Fibroblast of lung (primary cell): ENCODE measurements at regions not wholly inside any gene's neighbourhood (a gene's known extent, or its start where the extent isn't known, plus 50 kb on each side); places are given as distances from the start of the nearest gene placed in this dataset.

Source experiments
- DNase-seq, 2 donors: peaks; one replicate each; pipeline versions ENCODE4 v3.0.0 to v3.0.0-alpha.2; 2010; ENCODE audit warnings: low read depth in 2 of 2
- H2AFZ ChIP-seq: 2 replicates; pipeline ENCODE4 v1.5.1; 2012; ENCODE audit warnings: low read length, control low read depth, inconsistent platforms
- H3K27ac ChIP-seq: 2 replicates; pipeline ENCODE4 v1.5.1; 2011; ENCODE audit warnings: low read length, control low read depth; ENCODE audit not compliant: insufficient read depth
- H3K27me3 ChIP-seq: 2 replicates; pipeline ENCODE4 v1.5.1; 2011; ENCODE audit warnings: mild to moderate bottlenecking, low read length; ENCODE audit not compliant: control insufficient read depth, insufficient read depth
- H3K36me3 ChIP-seq: 2 replicates; pipeline ENCODE4 v1.5.1; 2011; ENCODE audit warnings: low read length; ENCODE audit not compliant: control insufficient read depth, insufficient read depth
- H3K4me1 ChIP-seq: 2 replicates; pipeline ENCODE4 v1.5.1; 2011; ENCODE audit warnings: low read length; ENCODE audit not compliant: control insufficient read depth, insufficient read depth; ENCODE audit errors: extremely low read depth
- H3K4me2 ChIP-seq: 2 replicates; pipeline ENCODE4 v1.5.1; 2011; ENCODE audit warnings: low read length, control low read depth; ENCODE audit not compliant: insufficient read depth; ENCODE audit errors: extremely low read depth
- H3K4me3 ChIP-seq, 4 experiments: fragments of 200-600 bp in 1 of 4; sonication (generic) in 1 of 4; replicated peaks in 1 of 4; 2 replicates each; pipeline ENCODE4 v1.5.1; 2011 to 2016; ENCODE audit warnings: low read length in 4 of 4, low read depth in 3 of 4, mild to moderate bottlenecking in 3 of 4, control low read depth in 2 of 4, inconsistent platforms in 1 of 4, mixed read lengths in 1 of 4; ENCODE audit not compliant: insufficient read depth in 1 of 4; ENCODE audit errors: control extremely low read depth in 1 of 4
- H3K79me2 ChIP-seq: 2 replicates; pipeline ENCODE4 v1.5.1; 2012; ENCODE audit warnings: mild to moderate bottlenecking, low read length, inconsistent platforms; ENCODE audit not compliant: control insufficient read depth, insufficient read depth
- H3K9ac ChIP-seq: 2 replicates; pipeline ENCODE4 v1.5.1; 2011; ENCODE audit warnings: mild to moderate bottlenecking, low read length, control low read depth; ENCODE audit not compliant: insufficient read depth
- H3K9me3 ChIP-seq: 2 replicates; pipeline ENCODE4 v1.5.1; 2012; ENCODE audit warnings: low read depth, low read length; ENCODE audit not compliant: control insufficient read depth, insufficient read depth
- H4K20me1 ChIP-seq: 2 replicates; pipeline ENCODE4 v1.5.1; 2011; ENCODE audit warnings: low read length; ENCODE audit not compliant: control insufficient read depth, insufficient read depth; ENCODE audit errors: extremely low read depth
- CTCF ChIP-seq, 2 donors: IDR thresholded peaks in 1 of 2; conservative IDR thresholded peaks in 1 of 2; 1 replicate in 1 of 2; 2 replicates in 1 of 2; pipeline ENCODE4 v1.5.1; 2011 to 2012; ENCODE audit warnings: low read length in 2 of 2, control low read depth in 1 of 2, inconsistent platforms in 1 of 2, low read depth in 1 of 2, mild to moderate bottlenecking in 1 of 2
- EZH2 ChIP-seq: IDR thresholded peaks from 2 replicates; pipeline ENCODE4 v1.5.1; 2012; ENCODE audit warnings: low read length, control low read depth, mild to moderate bottlenecking; ENCODE audit errors: missing control alignments

- H3K9me3 ChIP-seq: no peaks in the 10 kb centered on the region
- no peak overlapping the region for H2AFZ ChIP-seq
- no peak overlapping the region for H3K4me2 ChIP-seq
- no peaks in the 10 kb centered on the region for H3K36me3 ChIP-seq
- H3K4me3 ChIP-seq: no peak overlapping the region
- H3K4me1 ChIP-seq: no peaks in the 10 kb centered on the region
- H4K20me1 ChIP-seq: no peaks in the 10 kb centered on the region
- DNase-seq: no peak
- no peak overlapping the region for H3K9ac ChIP-seq
- TF ChIP-seq CTCF (conservative IDR thresholded peaks at IDR 0.05 in 1 of 2, IDR thresholded peaks at IDR 0.05 in 1 of 2; ENCODE audit: low read depth in 1 of 2, low read length in 2 of 2): no peak
- TF ChIP-seq EZH2: no peak
- H3K79me2 ChIP-seq: no peaks in the 10 kb centered on the region
- H3K27ac ChIP-seq: no peak overlapping the region
- no peaks in the 10 kb centered on the region for H3K27me3 ChIP-seq
Observed at GRCh38 chr21:18970416-18970815, 566.8 kb upstream of the TMPRSS15 start.

- no peak overlapping the region for H3K4me2 ChIP-seq
- no peak overlapping the region for H3K9ac ChIP-seq
- no peak overlapping the region for H3K4me3 ChIP-seq
- H3K4me1 ChIP-seq: no peaks in the 10 kb centered on the region
- H3K36me3 ChIP-seq: no peaks in the 10 kb centered on the region
- no peaks in the 10 kb centered on the region for H3K27me3 ChIP-seq
- H3K27ac ChIP-seq: no peak overlapping the region
- H2AFZ ChIP-seq: no peak overlapping the region
- no peak for DNase-seq
- no peaks in the 10 kb centered on the region for H3K79me2 ChIP-seq
- H3K9me3 ChIP-seq: no peaks in the 10 kb centered on the region
- H4K20me1 ChIP-seq: no peaks in the 10 kb centered on the region
- TF ChIP-seq EZH2 (no peak), CTCF (conservative IDR thresholded peaks at IDR 0.05 in 1 of 2, IDR thresholded peaks at IDR 0.05 in 1 of 2; ENCODE audit: low read depth in 1 of 2, low read length in 2 of 2) (no peak)
Observed at GRCh38 chr21:18970941-18971340, 567.4 kb upstream of the TMPRSS15 start.

GRCh38 chr21:18985584-18985983 lies 582.0 kb upstream of the TMPRSS15 start:
- H4K20me1 ChIP-seq: no peaks in the 10 kb centered on the region
- DNase-seq: no peak
- no peak overlapping the region for H3K4me3 ChIP-seq
- H3K27me3 ChIP-seq: no peaks in the 10 kb centered on the region
- H3K9ac ChIP-seq: no peak overlapping the region
- H3K4me2 ChIP-seq: no peak overlapping the region
- H3K36me3 ChIP-seq: no peaks in the 10 kb centered on the region
- H3K4me1 ChIP-seq: no peaks in the 10 kb centered on the region
- H3K79me2 ChIP-seq: no peaks in the 10 kb centered on the region
- H3K9me3 ChIP-seq: no peaks in the 10 kb centered on the region
- no peak overlapping the region for H3K27ac ChIP-seq
- TF ChIP-seq EZH2 (no peak), CTCF (conservative IDR thresholded peaks at IDR 0.05 in 1 of 2, IDR thresholded peaks at IDR 0.05 in 1 of 2; ENCODE audit: low read depth in 1 of 2, low read length in 2 of 2) (no peak)
- H2AFZ ChIP-seq: no peak overlapping the region
